ENCODE measurements at regions not wholly inside any gene's neighbourhood (a gene's known extent, or its start where the extent isn't known, plus 50 kb on each side); places are given as distances from the start of the nearest gene placed in this dataset.
"Not testable (repeated sequence)": the region's sequence is repeated elsewhere in the genome, so short reads cannot be mapped to it uniquely, and the experiment has no call there.

DNA sequence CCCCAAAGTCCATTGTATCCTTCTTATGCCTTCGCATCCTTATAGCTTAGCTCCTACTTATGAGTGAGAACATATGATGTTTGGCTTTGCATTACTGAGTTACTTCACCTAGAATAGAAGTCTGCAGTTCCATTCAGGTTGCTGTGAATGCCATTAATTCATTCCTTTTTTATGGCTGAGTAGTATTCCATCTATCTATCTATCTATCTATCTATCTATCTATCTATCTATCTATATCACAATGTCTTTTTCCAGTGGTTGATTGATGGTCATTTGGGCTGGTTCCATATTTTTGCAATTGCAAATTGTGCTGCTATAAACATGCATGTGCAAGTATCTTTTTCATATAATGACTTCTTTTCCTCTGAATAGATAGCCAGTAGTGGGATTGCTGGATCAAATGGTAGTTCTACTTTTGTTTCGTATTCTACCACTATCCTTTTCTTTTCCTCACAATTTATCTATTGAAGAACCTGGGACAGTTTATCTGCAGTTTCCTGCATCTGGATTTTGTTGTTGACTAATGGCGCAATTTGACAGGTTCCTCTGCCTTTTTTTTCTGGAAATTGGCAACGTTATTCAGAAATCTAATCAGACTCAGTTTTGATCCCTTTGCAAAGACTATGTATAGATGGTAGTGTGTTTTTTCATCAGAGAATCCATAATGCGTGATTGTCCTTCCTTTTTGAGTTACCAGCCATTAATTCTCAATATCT lies 287.2 kb downstream of the ARL4A start:
- in situ Hi-C loops (cut with HindIII; ENCODE audit: low sequenced_read_pairs) = no loop called here

DNA sequence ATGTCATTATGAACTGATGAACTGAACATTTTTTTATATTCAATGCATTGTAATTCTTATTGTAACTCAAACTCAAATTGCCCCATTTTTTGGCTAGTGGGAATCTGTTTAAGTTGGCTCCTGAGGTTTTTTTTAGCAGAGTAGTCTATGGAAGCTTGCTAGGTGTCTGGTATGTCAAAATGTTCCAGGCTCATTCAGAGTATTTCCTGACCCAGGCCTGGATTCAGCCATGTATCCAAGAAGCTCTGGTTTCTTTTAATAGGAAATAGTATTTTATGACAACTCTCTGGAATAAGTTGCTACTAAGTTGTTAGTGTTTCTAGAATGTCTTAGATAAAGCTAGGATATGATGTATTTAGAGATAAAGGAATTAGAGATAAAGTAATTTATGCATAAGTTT lies 288.0 kb downstream of the ARL4A start:
- in situ Hi-C loops (cut with HindIII; ENCODE audit: low sequenced_read_pairs) = no loop called here

DNA sequence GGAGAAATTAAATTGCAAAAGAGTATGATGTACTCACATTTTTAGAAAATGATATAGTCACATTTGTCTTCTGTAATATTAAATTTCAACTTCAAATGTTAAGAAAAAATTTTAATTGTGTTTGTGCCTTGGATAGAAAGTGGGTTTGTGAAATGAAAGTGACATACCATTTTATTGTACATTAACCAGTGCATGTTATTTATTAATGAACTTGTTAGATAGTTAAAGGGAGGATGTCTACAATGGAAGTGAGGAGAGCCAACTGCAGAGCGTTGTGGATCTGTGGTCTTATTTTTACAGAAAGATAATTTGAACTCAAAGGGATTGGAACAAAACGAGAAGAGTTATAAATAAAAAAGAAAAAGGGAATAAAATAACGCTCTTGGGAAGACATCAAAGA lies 291.7 kb downstream of the ARL4A start:
- in situ Hi-C loops (cut with HindIII; ENCODE audit: low sequenced_read_pairs) = no loop called here

DNA sequence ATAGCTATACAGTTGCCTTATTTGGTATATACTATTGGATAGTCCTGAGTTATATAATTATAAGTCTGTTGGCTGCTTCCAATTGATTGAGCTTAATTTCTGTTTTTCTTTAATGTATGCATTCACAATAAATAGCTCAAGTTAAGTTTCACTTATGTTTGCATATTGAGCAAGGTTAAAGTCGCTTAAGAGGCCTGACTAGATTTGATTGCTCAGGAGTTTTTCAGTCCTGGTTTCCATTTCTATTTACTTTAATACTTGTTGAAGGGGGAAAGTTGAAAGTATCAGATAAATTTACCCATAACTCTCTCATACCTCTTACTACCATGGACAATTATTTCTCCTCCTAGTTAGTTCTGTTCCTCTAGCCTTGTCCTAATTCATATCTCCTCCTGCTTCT lies 294.7 kb downstream of the ARL4A start:
- in situ Hi-C loops (cut with HindIII; ENCODE audit: low sequenced_read_pairs) = no loop called here

DNA sequence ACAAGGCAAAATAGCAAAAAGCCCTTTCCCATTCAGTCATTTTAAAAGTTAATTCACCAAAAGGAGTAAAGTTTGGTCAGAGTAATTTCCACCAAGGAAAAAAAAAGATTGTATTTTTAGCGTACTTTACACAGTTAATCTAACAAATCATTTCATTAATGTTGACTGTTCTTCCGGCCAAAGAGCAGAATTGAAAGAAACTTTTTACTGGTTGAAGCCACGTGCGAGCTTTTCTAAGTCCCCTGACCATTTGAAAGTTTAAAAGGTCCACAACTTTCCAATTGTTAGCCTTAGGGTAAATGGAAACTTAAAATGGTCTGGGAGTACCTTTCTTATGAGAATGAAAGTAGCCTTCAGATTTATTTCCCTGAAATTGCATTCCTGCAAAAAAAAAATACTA lies 296.7 kb downstream of the ARL4A start:
- in situ Hi-C loops (cut with HindIII; ENCODE audit: low sequenced_read_pairs) = no loop called here

DNA sequence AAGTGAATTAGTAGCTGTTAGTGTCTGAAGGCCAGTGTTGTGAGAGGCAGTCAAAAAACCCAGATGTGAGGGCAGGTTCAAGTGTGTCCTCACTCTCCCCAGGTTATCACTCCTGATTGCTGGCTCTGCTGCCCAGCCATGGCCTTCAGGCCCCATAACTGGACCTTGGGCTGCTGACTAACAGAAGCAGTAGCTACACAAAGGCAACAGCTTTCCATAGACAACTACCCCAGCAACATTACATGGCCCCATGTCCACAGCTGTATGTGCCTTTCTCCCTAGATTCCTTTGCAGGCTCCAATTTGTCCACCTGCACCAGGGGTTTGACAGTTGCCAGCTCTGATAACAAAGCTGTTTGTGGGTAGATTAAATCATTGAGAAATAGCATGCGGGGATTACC lies 297.8 kb downstream of the ARL4A start:
- in situ Hi-C loops (cut with HindIII; ENCODE audit: low sequenced_read_pairs) = no loop called here

DNA sequence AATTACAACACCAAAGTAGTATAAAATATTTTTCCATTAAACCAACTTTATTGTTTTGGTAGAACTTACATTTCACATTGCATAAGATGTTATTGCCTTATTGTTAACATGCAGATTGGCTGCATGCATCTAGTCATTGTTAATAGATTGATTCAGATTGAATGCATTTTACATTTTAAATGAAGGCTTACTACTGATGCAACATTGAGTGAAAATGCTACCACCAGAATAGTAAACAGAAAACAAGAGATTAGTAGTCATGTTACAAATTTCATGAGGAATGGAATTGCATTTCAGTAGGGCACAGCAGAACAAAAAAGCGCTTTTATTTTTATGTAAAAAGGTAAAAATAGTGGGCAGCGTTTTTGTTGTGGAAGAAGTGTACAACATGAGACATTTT lies 298.3 kb downstream of the ARL4A start:
- in situ Hi-C loops (cut with HindIII; ENCODE audit: low sequenced_read_pairs) = no loop called here

DNA sequence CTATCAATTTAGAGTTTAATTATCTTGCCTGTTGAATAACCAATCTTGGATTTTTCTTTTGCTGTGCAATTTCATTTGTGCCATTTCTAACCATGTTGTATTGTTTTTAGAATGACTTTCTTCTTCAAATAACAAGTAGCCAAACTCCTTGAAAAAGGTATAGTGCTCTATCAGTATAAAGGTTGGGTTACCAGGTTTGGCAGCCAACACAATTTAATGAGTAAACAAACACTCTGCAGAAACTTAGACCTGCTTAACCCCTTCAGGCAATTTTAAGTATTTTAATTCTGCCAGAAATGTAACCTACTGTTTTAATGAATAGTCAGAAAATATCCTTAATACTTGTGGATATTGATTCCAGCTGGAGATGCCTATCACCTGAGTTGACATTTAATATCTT lies 299.8 kb downstream of the ARL4A start:
- in situ Hi-C loops (cut with HindIII; ENCODE audit: low sequenced_read_pairs) = no loop called here

DNA sequence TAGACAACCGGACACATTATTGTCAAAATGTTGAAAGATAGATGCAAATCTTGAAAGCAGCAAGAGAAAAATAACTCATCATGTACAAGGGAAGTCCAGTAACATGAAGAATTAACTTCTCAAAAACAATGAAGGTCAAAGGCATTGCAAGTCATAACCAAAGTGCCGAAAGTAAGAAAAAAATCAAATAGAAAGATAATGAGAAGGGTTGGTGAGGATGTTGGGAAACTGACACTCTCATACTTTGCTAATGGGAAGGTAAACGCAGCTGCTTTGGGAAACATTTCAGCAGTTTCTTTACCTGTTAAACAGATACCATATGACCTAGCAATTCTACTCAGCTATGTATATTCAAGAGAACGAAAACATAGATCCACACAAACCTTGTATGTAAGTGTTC lies 303.0 kb downstream of the ARL4A start:
- in situ Hi-C loops (cut with HindIII; ENCODE audit: low sequenced_read_pairs) = no loop called here

DNA sequence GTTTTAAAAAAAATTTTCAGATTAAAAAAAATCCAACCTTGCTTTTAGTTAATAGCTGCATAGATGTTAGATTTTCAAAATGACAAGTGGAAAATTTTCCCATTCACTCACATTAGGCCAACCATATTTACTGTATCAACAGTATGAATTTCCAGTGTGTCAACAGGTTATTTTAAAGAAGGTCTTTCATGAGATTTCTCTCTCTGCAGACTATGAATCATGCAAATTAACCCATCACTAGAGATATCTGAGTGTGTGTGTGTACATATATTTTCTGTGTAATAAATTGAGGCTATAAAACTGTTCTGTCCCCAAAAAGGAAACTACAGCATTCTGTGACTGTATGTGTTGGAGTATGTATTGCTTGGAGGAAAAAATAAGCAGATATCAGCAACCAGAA lies 305.6 kb downstream of the ARL4A start:
- in situ Hi-C loops (cut with HindIII; ENCODE audit: low sequenced_read_pairs) = no loop called here

DNA sequence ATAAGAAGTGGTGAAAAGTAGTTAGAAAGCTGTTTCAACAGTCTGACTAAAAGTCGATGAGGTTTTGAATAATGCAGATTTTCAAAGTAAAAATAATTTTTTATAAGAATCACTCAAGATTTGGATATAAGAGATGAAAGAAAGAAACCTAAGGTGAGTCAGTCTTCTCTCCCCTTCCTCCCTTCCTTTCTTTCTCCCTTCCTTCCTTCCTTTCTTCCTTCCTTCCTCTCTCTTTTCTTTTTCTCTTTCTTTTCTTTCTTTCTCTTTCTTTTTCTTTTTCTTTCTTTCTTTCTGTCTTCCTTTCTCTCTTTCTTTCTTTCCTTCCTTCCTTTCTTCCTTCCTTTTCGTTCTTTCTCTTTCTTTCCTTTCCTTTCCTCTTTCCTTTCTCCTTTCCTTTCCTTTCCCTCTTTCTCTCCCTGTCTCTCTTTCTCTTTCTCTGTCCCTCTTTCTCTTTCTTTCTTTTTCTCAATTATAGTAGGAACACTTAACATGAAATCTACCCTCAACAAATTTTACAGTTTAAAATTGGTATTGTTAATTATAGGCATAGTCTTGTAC lies 308.6 kb downstream of the ARL4A start:
- in situ Hi-C loops (cut with HindIII; ENCODE audit: low sequenced_read_pairs) = no loop called here

DNA sequence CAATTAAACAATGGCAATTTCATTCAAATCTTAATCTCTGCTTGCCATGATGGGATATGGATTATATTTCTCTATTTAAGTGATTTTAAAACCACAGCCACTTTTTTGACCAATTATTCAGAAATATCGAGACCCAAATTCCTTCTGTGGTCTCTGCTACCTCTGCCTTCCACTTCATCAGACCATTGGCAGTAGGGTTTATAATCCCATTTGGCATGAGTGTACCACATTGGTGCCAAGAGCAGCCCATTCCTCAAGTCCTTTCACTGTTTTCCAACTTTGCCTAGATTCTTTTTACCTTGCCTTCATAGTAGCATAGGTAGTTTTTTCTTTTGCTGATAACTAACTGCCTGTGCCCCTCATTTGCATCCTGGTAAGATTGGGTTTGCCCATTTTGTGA lies 319.9 kb downstream of the ARL4A start:
- in situ Hi-C loops (cut with HindIII; ENCODE audit: low sequenced_read_pairs) = no loop called here

DNA sequence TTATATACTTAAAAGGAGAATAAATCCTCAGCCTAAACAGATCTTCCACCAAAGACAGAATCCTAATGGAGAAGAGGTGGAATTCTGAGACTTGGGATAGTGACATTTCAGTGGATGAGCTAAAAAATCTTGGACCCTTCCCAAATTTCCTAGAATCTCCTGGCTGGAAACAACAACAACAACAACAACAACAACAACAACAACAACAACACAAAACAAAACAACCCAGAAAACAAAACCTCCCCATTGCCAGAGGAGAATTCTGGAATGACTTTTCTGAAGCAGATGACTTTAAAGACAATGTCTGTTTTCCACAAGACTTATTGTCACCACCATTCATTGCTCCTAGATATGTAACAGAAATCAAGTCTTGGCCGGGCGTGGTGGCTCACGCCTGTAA lies 322.1 kb downstream of the ARL4A start:
- in situ Hi-C loops (cut with HindIII; ENCODE audit: low sequenced_read_pairs) = no loop called here

DNA sequence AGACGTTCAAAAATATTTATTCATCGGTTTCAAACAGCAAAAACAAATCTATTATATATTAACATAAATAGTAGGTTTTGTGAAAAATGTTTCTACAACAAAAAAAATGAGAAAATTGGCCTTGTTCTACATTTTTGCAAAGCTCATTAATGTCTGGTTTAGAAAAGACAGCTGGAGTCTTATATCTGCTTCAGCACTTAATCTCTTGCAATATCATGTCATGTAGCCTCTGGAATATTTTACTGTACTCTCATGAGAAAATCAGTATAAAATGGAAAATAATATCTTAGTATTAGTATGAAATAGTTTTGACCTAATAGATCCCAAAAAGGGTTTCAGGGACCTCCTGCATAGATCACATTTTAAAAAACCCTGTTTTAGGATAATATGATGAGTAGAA lies 326.6 kb downstream of the ARL4A start:
- in situ Hi-C loops (cut with HindIII; ENCODE audit: low sequenced_read_pairs) = no loop called here

DNA sequence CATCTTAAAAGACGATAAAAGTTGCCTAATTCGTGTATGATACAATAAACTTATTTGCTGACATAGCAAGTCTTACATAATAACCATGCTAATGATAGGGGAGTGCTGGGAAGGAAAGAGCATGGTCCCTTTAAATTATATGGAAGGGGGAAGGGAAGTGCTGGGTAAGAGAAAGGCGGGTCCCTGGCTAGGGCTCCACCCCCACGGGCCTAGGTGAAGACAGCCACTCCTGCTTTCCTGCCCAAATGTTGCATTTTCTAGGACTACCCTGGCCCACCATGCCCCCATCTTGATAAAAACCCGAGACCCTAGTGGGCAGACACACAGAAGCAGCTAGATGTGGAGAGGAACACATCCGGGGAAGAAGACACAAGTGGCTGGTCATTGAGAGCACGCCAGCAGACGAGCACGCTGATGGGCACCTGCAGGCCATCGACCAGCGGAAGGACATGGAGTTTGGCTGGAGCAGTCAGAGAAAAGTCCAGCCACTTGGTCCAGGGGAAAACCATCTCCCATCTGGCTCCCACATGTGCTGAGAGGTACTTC lies 328.7 kb downstream of the ARL4A start:
- in situ Hi-C loops (cut with HindIII; ENCODE audit: low sequenced_read_pairs) = no loop called here

DNA sequence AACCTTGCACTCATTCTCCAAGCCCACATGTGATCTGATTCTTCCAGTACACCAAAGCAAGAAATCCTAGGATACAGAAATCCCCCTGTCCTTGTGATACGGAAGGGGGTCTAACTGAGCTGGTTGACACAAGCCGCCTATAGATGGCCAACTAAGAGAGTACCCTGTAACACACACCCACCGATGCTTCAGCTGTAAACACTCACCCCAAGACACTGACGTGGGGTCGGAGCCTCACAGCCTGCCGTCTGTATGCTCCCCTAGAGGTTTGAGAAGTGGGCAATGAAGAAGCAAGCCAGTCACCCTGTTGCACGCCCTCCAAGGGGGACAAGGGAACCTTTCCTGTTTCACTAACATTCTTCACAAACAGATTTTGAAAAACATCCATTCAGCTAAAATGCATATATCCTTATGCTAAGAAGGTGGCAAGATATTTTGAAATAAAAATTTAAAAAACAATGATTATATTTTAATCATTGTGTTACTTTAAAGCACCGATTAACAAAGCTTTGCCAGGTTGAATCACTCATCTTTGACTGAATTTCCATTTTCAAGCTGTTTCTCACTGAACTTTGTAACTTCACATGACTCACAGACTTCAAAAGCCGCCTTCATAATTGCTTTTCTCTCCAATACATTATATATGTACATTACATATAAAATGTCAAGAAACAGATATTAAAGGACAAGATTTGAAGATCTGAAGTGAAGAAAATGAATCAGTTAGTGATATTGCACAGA lies 329.3 kb downstream of the ARL4A start:
- in situ Hi-C loops (cut with HindIII; ENCODE audit: low sequenced_read_pairs) = no loop called here

DNA sequence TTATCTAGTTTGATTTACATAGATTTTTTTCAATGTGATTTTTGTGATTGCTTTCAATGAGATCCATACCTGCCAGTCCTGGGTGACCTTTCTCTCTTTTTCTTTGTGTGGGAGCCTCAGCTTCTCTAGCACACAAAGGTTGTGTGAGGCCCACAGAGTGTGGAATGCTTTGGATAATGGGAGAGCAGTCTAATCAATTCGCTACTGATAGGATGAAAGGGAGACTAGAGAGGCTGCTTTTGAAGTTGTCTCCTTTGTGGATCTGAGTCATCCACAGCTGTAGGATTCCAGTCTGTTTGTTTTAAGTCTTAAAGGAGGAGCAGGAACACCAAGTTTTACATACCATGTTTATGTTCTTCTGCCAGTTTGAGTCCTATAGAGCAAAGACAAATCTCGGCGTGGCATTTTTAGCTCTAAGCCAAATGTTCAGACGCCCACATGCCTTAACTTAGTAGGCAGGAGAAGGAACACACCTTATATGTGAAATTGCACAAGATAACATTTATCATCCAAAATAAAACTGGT lies 330.0 kb downstream of the ARL4A start:
- in situ Hi-C loops (cut with HindIII; ENCODE audit: low sequenced_read_pairs) = no loop called here

DNA sequence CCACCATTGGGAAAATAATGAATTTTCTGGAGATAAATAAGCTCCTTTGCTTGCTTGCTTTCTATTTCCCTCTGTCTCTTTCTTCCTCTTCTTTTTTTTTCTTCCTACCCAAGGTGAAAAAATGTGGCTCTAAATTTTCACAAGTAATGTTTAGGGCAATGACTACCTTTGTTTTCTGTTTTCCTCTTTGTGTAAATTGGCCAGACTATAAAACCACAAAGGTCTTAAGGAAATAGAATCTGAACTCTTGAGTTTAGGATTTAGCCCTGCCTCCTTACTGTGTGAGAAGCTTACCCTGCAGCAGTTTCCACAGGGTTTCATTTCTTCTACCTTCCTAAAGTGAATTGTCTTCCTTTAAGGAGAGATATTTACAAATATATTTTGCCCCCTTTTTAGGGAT lies 330.4 kb downstream of the ARL4A start:
- in situ Hi-C loops (cut with HindIII; ENCODE audit: low sequenced_read_pairs) = no loop called here

DNA sequence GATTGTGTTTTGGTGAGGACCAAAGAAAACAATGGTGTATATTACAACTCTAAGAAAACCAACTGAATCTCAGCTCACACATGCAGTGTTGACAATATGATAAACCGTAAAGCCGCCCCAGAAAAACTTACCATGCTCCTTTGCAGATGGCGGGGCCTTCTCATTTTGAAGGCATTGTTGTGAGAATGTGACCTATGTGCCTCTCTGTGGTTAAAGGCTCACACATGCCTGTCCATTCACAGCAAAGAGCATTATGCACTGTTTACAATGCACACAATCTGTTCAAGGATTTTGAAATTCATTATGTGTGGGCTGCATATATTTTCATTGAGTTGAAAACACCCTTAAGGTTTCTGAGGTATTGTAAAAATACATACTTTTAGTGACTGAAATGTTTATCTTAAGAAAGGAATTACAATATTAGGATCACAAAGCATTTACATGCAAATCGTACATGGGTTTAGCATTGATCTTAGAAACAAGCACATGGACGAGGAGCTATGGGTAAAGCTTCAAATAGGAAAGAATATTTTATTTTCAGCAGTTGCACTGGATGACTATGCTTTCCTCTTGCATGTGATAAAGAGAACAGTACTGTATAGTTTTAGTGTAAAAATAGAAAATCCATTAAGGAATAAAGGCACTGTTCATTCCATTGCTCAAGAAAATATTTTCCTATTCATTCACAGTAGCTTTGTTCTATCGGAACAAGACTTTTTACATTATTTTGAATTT lies 334.3 kb downstream of the ARL4A start:
- in situ Hi-C loops (cut with HindIII; ENCODE audit: low sequenced_read_pairs) = no loop called here

DNA sequence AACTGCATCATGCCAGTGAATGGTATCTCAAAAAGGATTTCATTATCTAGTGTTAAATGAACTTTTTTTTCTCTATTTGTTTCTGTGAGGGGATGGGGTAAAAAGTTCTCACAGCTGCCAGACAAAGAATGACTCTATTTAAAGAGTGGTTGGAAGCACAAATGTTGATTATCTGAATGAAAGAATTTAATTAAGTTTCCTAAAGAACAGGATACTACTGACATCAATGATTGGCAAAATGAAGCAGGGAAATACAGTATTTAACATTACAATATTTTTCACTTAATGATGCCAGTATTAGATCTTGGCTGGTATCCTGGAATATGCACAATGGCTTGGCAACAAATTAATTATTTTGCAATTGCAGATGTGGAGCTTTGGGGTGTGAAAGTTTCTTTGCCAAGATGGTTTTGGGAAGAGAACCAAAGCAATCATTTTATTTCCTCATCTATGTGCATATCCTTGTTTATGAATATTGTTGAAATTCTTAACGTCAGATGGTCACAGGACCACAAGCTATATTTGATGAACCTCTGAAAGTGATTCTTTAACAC lies 336.8 kb downstream of the ARL4A start:
- in situ Hi-C loops (cut with HindIII; ENCODE audit: low sequenced_read_pairs) = no loop called here

DNA sequence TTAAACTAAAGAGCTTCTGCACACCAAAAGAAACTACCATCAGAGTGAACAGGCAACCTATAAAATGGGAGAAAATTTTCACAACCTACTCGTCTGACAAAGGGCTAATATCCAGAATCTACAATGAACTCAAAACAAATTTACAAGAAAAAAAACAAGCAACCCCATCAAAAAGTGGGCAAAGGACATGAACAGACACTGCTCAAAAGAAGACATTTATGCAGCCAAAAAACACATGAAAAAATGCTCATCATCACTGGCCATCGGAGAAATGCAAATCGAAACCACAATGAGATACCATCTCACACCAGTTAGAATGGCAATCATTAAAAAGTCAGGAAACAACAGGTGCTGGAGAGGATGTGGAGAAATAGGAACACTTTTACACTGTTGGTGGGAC lies 337.6 kb downstream of the ARL4A start:
- in situ Hi-C loops (cut with HindIII; ENCODE audit: low sequenced_read_pairs) = not testable (repeated sequence)

All from endothelial cell of hepatic sinusoid (primary cell).